K562 (cell line): ENCODE measurements at regions not wholly inside any gene's neighbourhood (a gene's known extent, or its start where the extent isn't known, plus 50 kb on each side); places are given as distances from the start of the nearest gene placed in this dataset.

ENCODE experiments used
- ATAC-seq: fragments of 200-7000 bp; cut with Tn5 transposase; 3 replicates; pipeline ENCODE4 v1.9.1; 2020; ENCODE audit warnings: moderate library complexity
- BruUV-seq: library from RNA; stranded (reverse); fragments of 400-500 nt; replicated peaks from 2 replicates; lab custom pipeline; 2021; lab: Mats Ljungman, UMichigan
- CTCF ChIA-PET: fragments of 300-600 bp; formaldehyde crosslinking; extraction: SDS; loops from one replicate; lab custom pipeline; 2021; ENCODE audit warnings: low intra/inter-chr PET ratio; lab: Yijun Ruan, JAX
- POLR2A ChIA-PET: fragments of 300-600, 350-650 bp; sonication (Branson Sonifier 250); formaldehyde crosslinking; extraction: SDS; loops from one replicate; lab custom pipeline; 2021; ENCODE audit warnings: antibody characterized with exemption, inconsistent platforms; lab: Yijun Ruan, JAX
- DNase-seq, 4 experiments: peaks; one replicate each; pipeline versions ENCODE4 v3.0.0 to v3.0.0-alpha.2; 2011 to 2018; ENCODE audit warnings: low spot score in 3 of 4, mixed read lengths in 3 of 4; ENCODE audit errors: extremely low read depth in 1 of 4
- FAIRE-seq: peaks from 2 replicates; lab custom pipeline; 2011; peaks lifted over from hg19 to GRCh38; lab: Jason Lieb, UNC
- H2AFZ ChIP-seq: 2 replicates; pipeline ENCODE4 v1.6.0; 2011; ENCODE audit warnings: low read depth, low read length, control low read depth, inconsistent platforms
- H3K27ac ChIP-seq: fragments of 200-600 bp; 3 replicates; pipeline ENCODE4 v1.8.0; 2011; ENCODE audit warnings: low read depth, mild to moderate bottlenecking, control low read depth, inconsistent platforms, low read length, moderate library complexity, mixed read lengths; ENCODE audit errors: extremely low read depth
- H3K27me3 ChIP-seq, 2 experiments: fragments of 300-600 bp in 1 of 2; 2 replicates in 1 of 2; 3 replicates in 1 of 2; pipeline versions ENCODE4 v1.6.0 to v1.8.0; 2011; ENCODE audit warnings: inconsistent platforms in 2 of 2, low read length in 2 of 2, mild to moderate bottlenecking in 1 of 2, mixed read lengths in 1 of 2, moderate library complexity in 1 of 2; ENCODE audit not compliant: control insufficient read depth in 2 of 2, insufficient read depth in 2 of 2
- H3K36me3 ChIP-seq: fragments of 300-600 bp; 3 replicates; pipeline ENCODE4 v1.8.0; 2011; ENCODE audit warnings: mild to moderate bottlenecking, low read length, inconsistent platforms; ENCODE audit not compliant: control insufficient read depth, insufficient read depth
- H3K4me1 ChIP-seq, 2 experiments: fragments of 200-600 bp in 1 of 2; replicated peaks in 1 of 2; 2 replicates in 1 of 2; 3 replicates in 1 of 2; pipeline versions ENCODE4 v1.5.1 to v1.8.0; 2011; ENCODE audit warnings: inconsistent platforms in 2 of 2, low read length in 2 of 2, mild to moderate bottlenecking in 1 of 2, mixed read lengths in 1 of 2, moderate library complexity in 1 of 2; ENCODE audit not compliant: control insufficient read depth in 2 of 2, insufficient read depth in 2 of 2
- H3K4me2 ChIP-seq: 2 replicates; pipeline ENCODE4 v1.6.1; 2011; ENCODE audit warnings: low read length, control low read depth, inconsistent platforms, mixed read lengths; ENCODE audit not compliant: insufficient read depth
- H3K4me3 ChIP-seq: fragments of 200-600 bp; sonication (generic), shearing (Covaris generic); 2 replicates; pipeline ENCODE4 v1.5.1; 2016; ENCODE audit warnings: control low read depth, inconsistent platforms
- H3K79me2 ChIP-seq: fragments of 200-600 bp; 3 replicates; pipeline ENCODE4 v1.8.0; 2011; ENCODE audit warnings: low read length, inconsistent platforms; ENCODE audit not compliant: control insufficient read depth, insufficient read depth
- H3K9ac ChIP-seq, 2 experiments: 2 replicates each; pipeline versions ENCODE4 v1.6.0 to v1.6.1; 2011; ENCODE audit warnings: low read depth in 2 of 2, low read length in 2 of 2, control low read depth in 1 of 2, inconsistent platforms in 1 of 2, mild to moderate bottlenecking in 1 of 2, mixed read lengths in 1 of 2; ENCODE audit not compliant: insufficient read depth in 1 of 2
- H3K9me1 ChIP-seq: one replicate; pipeline ENCODE4 v1.6.0; 2011; ENCODE audit warnings: inconsistent platforms, mild to moderate bottlenecking, low read length, moderate library complexity; ENCODE audit not compliant: control insufficient read depth, insufficient read depth
- H3K9me3 ChIP-seq: replicated peaks from 2 replicates; pipeline ENCODE4 v1.5.1; 2011; ENCODE audit warnings: low read depth, low read length, inconsistent platforms; ENCODE audit not compliant: control insufficient read depth, insufficient read depth
- H4K20me1 ChIP-seq: replicated peaks from 2 replicates; pipeline ENCODE4 v1.6.1; 2011; ENCODE audit warnings: low read length, inconsistent platforms, mixed read lengths; ENCODE audit not compliant: control insufficient read depth, insufficient read depth
- AFF4 ChIP-seq: sonication (generic); formaldehyde crosslinking; IDR thresholded peaks from 2 replicates; pipeline ENCODE4 v1.8.0; 2023; ENCODE audit warnings: mild to moderate bottlenecking, missing genetic modification reagents
- DPF2 ChIP-seq: fragments of 450-650 bp; IDR thresholded peaks from 2 replicates; pipeline ENCODE4 v1.6.1; 2016
- EP400 ChIP-seq: fragments of 450-650 bp; IDR thresholded peaks from 2 replicates; pipeline ENCODE4 v1.6.1; 2017; ENCODE audit warnings: antibody characterized with exemption, mild to moderate bottlenecking, moderate library complexity
- FOXM1 ChIP-seq, 2 experiments: fragments of 450-650 bp in 1 of 2; sonication (generic) in 1 of 2; formaldehyde crosslinking in 1 of 2; IDR thresholded peaks; 2 replicates each; pipeline versions ENCODE4 v1.6.1 to v1.9.0; 2017 to 2022; ENCODE audit warnings: low read depth in 2 of 2, mild to moderate bottlenecking in 2 of 2, missing genetic modification reagents in 1 of 2, moderate library complexity in 1 of 2
- L3MBTL2 ChIP-seq: fragments of 450-650 bp; IDR thresholded peaks from 2 replicates; pipeline ENCODE4 v1.6.1; 2016; ENCODE audit warnings: mild to moderate bottlenecking, moderate library complexity
- MCM3 ChIP-seq: fragments of 450-650 bp; IDR thresholded peaks from 2 replicates; pipeline ENCODE4 v1.6.1; 2016
- MEIS2 ChIP-seq: fragments of 450-650 bp; IDR thresholded peaks from 2 replicates; pipeline ENCODE4 v1.6.1; 2014; ENCODE audit warnings: mild to moderate bottlenecking; ENCODE audit not compliant: partially characterized antibody
- MTA1 ChIP-seq: fragments of 450-650 bp; IDR thresholded peaks from 2 replicates; pipeline ENCODE4 v1.6.1; 2017; ENCODE audit warnings: borderline replicate concordance
- NCOR1 ChIP-seq: fragments of 450-650 bp; IDR thresholded peaks from 2 replicates; pipeline ENCODE4 v1.6.1; 2016; ENCODE audit warnings: mild to moderate bottlenecking, moderate library complexity
- PML ChIP-seq: IDR thresholded peaks from 2 replicates; pipeline ENCODE4 v1.6.1; 2012; ENCODE audit warnings: low read length, inconsistent platforms
- SIX5 ChIP-seq, 2 experiments: IDR thresholded peaks; 2 replicates each; pipeline ENCODE4 v1.6.1; 2011; ENCODE audit warnings: low read length in 2 of 2, borderline replicate concordance in 1 of 2, low read depth in 1 of 2, mild to moderate bottlenecking in 1 of 2, moderate library complexity in 1 of 2; ENCODE audit not compliant: insufficient read depth in 1 of 2
- SMARCA4 ChIP-seq: fragments of 450-650 bp; IDR thresholded peaks from 2 replicates; pipeline ENCODE4 v1.6.1; 2016
- SMARCE1 ChIP-seq: fragments of 450-650 bp; IDR thresholded peaks from 2 replicates; pipeline ENCODE4 v1.7.1; 2016; ENCODE audit warnings: mild to moderate bottlenecking
- SPI1 ChIP-seq: IDR thresholded peaks from 2 replicates; pipeline ENCODE4 v1.6.1; 2011; ENCODE audit warnings: low read depth, low read length, control low read depth, borderline replicate concordance
- TAL1 ChIP-seq: fragments of 450-650 bp; IDR thresholded peaks from 2 replicates; pipeline ENCODE4 v1.6.1; 2016; ENCODE audit warnings: mild to moderate bottlenecking
- VEZF1 ChIP-seq: fragments of 200-800 bp; sonication (Bioruptor generic); IDR thresholded peaks from 2 replicates; pipeline ENCODE4 v1.6.1; 2017; ENCODE audit warnings: missing genetic modification characterization, missing compliant biosample characterization
- ZEB2 ChIP-seq: fragments of 450-650 bp; IDR thresholded peaks from 2 replicates; pipeline ENCODE4 v1.6.1; 2016
- ZNF263 ChIP-seq: sonication (generic); formaldehyde crosslinking; IDR thresholded peaks from 2 replicates; pipeline ENCODE4 v1.8.0; 2022; ENCODE audit warnings: mild to moderate bottlenecking, missing genetic modification reagents, borderline replicate concordance
- ZNF57 ChIP-seq: fragments of 450-650 bp; formaldehyde crosslinking; IDR thresholded peaks from 2 replicates; pipeline ENCODE4 v1.4.0; 2020; ENCODE audit warnings: mild to moderate bottlenecking, moderate library complexity
- ZNF75A ChIP-seq: fragments of 450-650 bp; formaldehyde crosslinking; IDR thresholded peaks from 2 replicates; pipeline ENCODE4 v1.4.0; 2020; ENCODE audit warnings: mild to moderate bottlenecking
- WGBS: fragments of 100-300 bp; shearing (Covaris generic); methylation state at CpG from one replicate; pipeline ENCODE4 v1.1.6; 2016; ENCODE audit warnings: low coverage, mixed read lengths; ENCODE audit not compliant: insufficient coverage; ENCODE audit errors: missing lambda C conversion rate; 5-methylcytosine and 5-hydroxymethylcytosine counted together
- in situ Hi-C: fragments of 300-500 bp; cut with MboI; formaldehyde crosslinking; loops from 4 replicates; pipeline ENCODE4 v1.15.0; 2018; ENCODE audit warnings: inconsistent platforms, mixed read lengths
- intact Hi-C: fragments of 100-400 bp; cut with micrococcal nuclease; formaldehyde crosslinking; loops from 2 replicates; pipeline ENCODE4 v1.14.2; 2022

GRCh38 chr3:101142160-101142559 lies 148.9 kb upstream of the ABI3BP start:
- H3K27ac ChIP-seq, result peak overlapping the region; percentile 62
- H3K9me1 ChIP-seq, result no peaks in the 10 kb centered on the region
- BruUV-seq, result no TSS peak
- H3K79me2 ChIP-seq, result no peaks in the 10 kb centered on the region
- in situ Hi-C loops (no loop called here), intact Hi-C loops (no loop called here)
- H4K20me1 ChIP-seq, result no peaks in the 10 kb centered on the region
- H3K4me3 ChIP-seq, result no peak overlapping the region
- FAIRE-seq (no peak), DNase-seq (peak; percentile 6 to 48 (median 24)), ATAC-seq (peak; percentile 69)
- H3K4me2 ChIP-seq, result peak overlapping the region; percentile 46
- H3K36me3 ChIP-seq, result no peaks in the 10 kb centered on the region
- H3K4me1 ChIP-seq, result peaks cover 0 to 29% of the 10 kb centered on the region in 2 experiments; a peak in 4 of 5 replicates
- WGBS, result 0% methylated on average over 1 of the region's 2 CpGs
- POLR2A ChIA-PET, result no interaction called here
- peak overlapping the region; percentile 76 for H2AFZ ChIP-seq
- H3K9me3 ChIP-seq, result no peaks in the 10 kb centered on the region
- 0 out of 4 replicates have a peak overlapping the region, but pooled peaks of 1 of the 2 experiments have one; percentile 9 for H3K9ac ChIP-seq
- CTCF ChIA-PET, result no interaction called here
- H3K27me3 ChIP-seq, result no peaks in the 10 kb centered on the region
- TF ChIP-seq ZNF57 (CRISPR knock-in tag), result no peak
- TF ChIP-seq PML, result peak; percentile 31; the same call in 1 of the 2 replicates
- peak; percentile 31; the same call in 1 of the 2 replicates for TF ChIP-seq VEZF1 (CRISPR knock-in tag)
- TF ChIP-seq SPI1, result peak; percentile 53; the same call in 1 of the 2 replicates
- peak; percentile 91 for TF ChIP-seq SMARCA4
- TF ChIP-seq SMARCE1, result peak; percentile 58; the same call in 1 of the 2 replicates
- no peak for TF ChIP-seq MCM3
- TF ChIP-seq NCOR1, result peak; percentile 70
- 0 out of 2 replicates have a peak, but pooled peaks have one; percentile 37 for TF ChIP-seq EP400
- peak; percentile 72 for TF ChIP-seq TAL1
- TF ChIP-seq ZNF263 (CRISPR knock-in tag), result no peak
- TF ChIP-seq DPF2, result peak; percentile 91
- TF ChIP-seq MTA1, result 0 out of 2 replicates have a peak, but pooled peaks have one; percentile 50
- no peak for TF ChIP-seq ZNF75A (CRISPR knock-in tag)
- 0 out of 2 replicates have a peak, but pooled peaks have one; percentile 25 for TF ChIP-seq L3MBTL2
- no peak for TF ChIP-seq SIX5 (IDR thresholded peaks at IDR 0.05; ENCODE audit: borderline replicate concordance in 1 of 2, insufficient read depth in 1 of 2, low read depth in 1 of 2, low read length in 2 of 2)
- peak; percentile 26; the same call in 1 of the 2 replicates for TF ChIP-seq FOXM1 (IDR thresholded peaks at IDR 0.05; ENCODE audit: low read depth)
- no peak for TF ChIP-seq FOXM1 (CRISPR knock-in tag; IDR thresholded peaks at IDR 0.05; ENCODE audit: low read depth)
- peak; percentile 83 for TF ChIP-seq MEIS2
- no peak for TF ChIP-seq AFF4
- TF ChIP-seq ZEB2, result peak; percentile 79; the same call in 1 of the 2 replicates
